HEK293 (cell line): ENCODE measurements at regions not wholly inside any gene's neighbourhood (a gene's known extent, or its start where the extent isn't known, plus 50 kb on each side); places are given as distances from the start of the nearest gene placed in this dataset.

Source experiments
- CTCF ChIA-PET: fragments of 350-600 bp; formaldehyde crosslinking; extraction: SDS; loops from one replicate; lab custom pipeline; 2021; ENCODE audit warnings: antibody characterized with exemption; lab: Yijun Ruan, JAX
- POLR2A ChIA-PET: fragments of 300-600 bp; formaldehyde crosslinking; extraction: SDS; loops from one replicate; lab custom pipeline; 2020; ENCODE audit warnings: antibody characterized with exemption, inconsistent platforms; lab: Yijun Ruan, JAX
- H3K27ac ChIP-seq: fragments of 200-500 bp; sonication (Bioruptor generic); 2 replicates; pipeline ENCODE4 v1.5.1; 2014; ENCODE audit warnings: low read depth, low read length, control low read depth, inconsistent platforms; ENCODE audit errors: extremely low read depth
- H3K36me3 ChIP-seq, 2 experiments: fragments of 200-500 bp in 1 of 2; sonication (Bioruptor generic) in 1 of 2; 1 replicate in 1 of 2; 2 replicates in 1 of 2; pipeline ENCODE4 v1.5.1; 2014 to 2017; ENCODE audit warnings: inconsistent platforms in 2 of 2, low read length in 2 of 2; ENCODE audit not compliant: control insufficient read depth in 2 of 2, insufficient read depth in 1 of 2
- H3K4me1 ChIP-seq: fragments of 200-500 bp; sonication (Bioruptor generic); 2 replicates; pipeline ENCODE4 v1.5.1; 2014; ENCODE audit warnings: mild to moderate bottlenecking, low read length, inconsistent platforms; ENCODE audit not compliant: control insufficient read depth, insufficient read depth
- H3K4me3 ChIP-seq: 2 replicates; pipeline ENCODE4 v1.5.1; 2011; ENCODE audit warnings: low read depth, mild to moderate bottlenecking, control low read depth, low read length, moderate library complexity
- H3K9me3 ChIP-seq: fragments of 200-500 bp; sonication (Bioruptor generic); 2 replicates; pipeline ENCODE4 v1.5.1; 2014; ENCODE audit warnings: low read depth, low read length, inconsistent platforms; ENCODE audit not compliant: control insufficient read depth, insufficient read depth
- FEZF1 ChIP-seq: fragments of 450-650 bp; formaldehyde crosslinking; IDR thresholded peaks from 2 replicates; pipeline ENCODE4 v1.5.1; 2016; ENCODE audit warnings: missing biosample characterization, missing genetic modification characterization
- GLIS2 ChIP-seq: fragments of 450-650 bp; formaldehyde crosslinking; IDR thresholded peaks from 2 replicates; pipeline ENCODE4 v1.5.1; 2016; ENCODE audit warnings: missing biosample characterization, missing genetic modification characterization
- KLF16 ChIP-seq: fragments of 450-650 bp; formaldehyde crosslinking; IDR thresholded peaks from 2 replicates; pipeline ENCODE4 v1.5.1; 2017; ENCODE audit warnings: missing biosample characterization, missing genetic modification characterization
- MYNN ChIP-seq: fragments of 450-650 bp; formaldehyde crosslinking; IDR thresholded peaks from 2 replicates; pipeline ENCODE4 v1.5.1; 2016; ENCODE audit warnings: missing biosample characterization, missing genetic modification characterization, borderline replicate concordance
- WT1 ChIP-seq: fragments of 450-650 bp; formaldehyde crosslinking; IDR thresholded peaks from 2 replicates; pipeline ENCODE4 v1.5.1; 2016; ENCODE audit warnings: missing biosample characterization, missing genetic modification characterization
- ZBTB20 ChIP-seq: fragments of 450-650 bp; formaldehyde crosslinking; IDR thresholded peaks from 2 replicates; pipeline ENCODE4 v1.5.1; 2016; ENCODE audit warnings: missing biosample characterization, missing genetic modification characterization
- ZNF157 ChIP-seq: fragments of 450-650 bp; formaldehyde crosslinking; IDR thresholded peaks from 2 replicates; pipeline ENCODE4 v1.5.1; 2016; ENCODE audit warnings: missing biosample characterization, missing genetic modification characterization
- ZNF19 ChIP-seq: fragments of 450-650 bp; formaldehyde crosslinking; IDR thresholded peaks from 2 replicates; pipeline ENCODE4; 2016; ENCODE audit warnings: missing biosample characterization, missing genetic modification characterization, low read depth
- ZNF211 ChIP-seq: fragments of 450-650 bp; formaldehyde crosslinking; IDR thresholded peaks from 2 replicates; pipeline ENCODE4 v1.5.1; 2016; ENCODE audit warnings: low read depth, missing biosample characterization, missing genetic modification characterization
- ZNF214 ChIP-seq: fragments of 450-650 bp; formaldehyde crosslinking; IDR thresholded peaks from 2 replicates; pipeline ENCODE4 v1.5.1; 2017; ENCODE audit warnings: missing biosample characterization, mild to moderate bottlenecking, missing genetic modification characterization, borderline replicate concordance
- ZNF311 ChIP-seq: fragments of 450-650 bp; formaldehyde crosslinking; IDR thresholded peaks from 2 replicates; pipeline ENCODE4 v1.5.1; 2017; ENCODE audit warnings: missing biosample characterization, missing genetic modification characterization, borderline replicate concordance
- ZNF341 ChIP-seq: fragments of 450-650 bp; formaldehyde crosslinking; IDR thresholded peaks from 2 replicates; pipeline ENCODE4; 2016; ENCODE audit warnings: low read depth, missing biosample characterization, missing genetic modification characterization
- ZNF391 ChIP-seq: fragments of 450-650 bp; formaldehyde crosslinking; IDR thresholded peaks from 2 replicates; pipeline ENCODE4 v1.5.1; 2016; ENCODE audit warnings: low read depth, missing biosample characterization, missing genetic modification characterization, borderline replicate concordance
- ZNF514 ChIP-seq: fragments of 450-650 bp; formaldehyde crosslinking; IDR thresholded peaks from 2 replicates; pipeline ENCODE4 v1.5.1; 2016; ENCODE audit warnings: missing biosample characterization, missing genetic modification characterization
- ZNF555 ChIP-seq: fragments of 450-650 bp; formaldehyde crosslinking; conservative IDR thresholded peaks from 2 replicates; pipeline ENCODE4 v1.5.1; 2017; ENCODE audit warnings: missing biosample characterization, mild to moderate bottlenecking, missing genetic modification characterization, inconsistent platforms
- ZNF660 ChIP-seq: fragments of 450-650 bp; IDR thresholded peaks from 2 replicates; pipeline ENCODE4 v1.5.1; 2018; ENCODE audit warnings: missing biosample characterization, mild to moderate bottlenecking, missing genetic modification characterization
- ZNF664 ChIP-seq: fragments of 450-650 bp; formaldehyde crosslinking; IDR thresholded peaks from 2 replicates; pipeline ENCODE4 v1.5.1; 2016; ENCODE audit warnings: missing biosample characterization, missing genetic modification characterization
- ZNF76 ChIP-seq: fragments of 450-650 bp; formaldehyde crosslinking; IDR thresholded peaks from 2 replicates; pipeline ENCODE4; 2016; ENCODE audit warnings: low read depth, missing biosample characterization, missing genetic modification characterization, borderline replicate concordance
- ZXDB ChIP-seq: fragments of 450-650 bp; formaldehyde crosslinking; IDR thresholded peaks from 2 replicates; pipeline ENCODE4 v1.5.1; 2016; ENCODE audit warnings: missing biosample characterization, missing genetic modification characterization
- TF ChIP-seq, protein P1 (sequence below): fragments of 450-650 bp; formaldehyde crosslinking; IDR thresholded peaks from 2 replicates; pipeline ENCODE4 v1.5.1; 2016; ENCODE audit warnings: missing biosample characterization, missing genetic modification characterization
- TF ChIP-seq, protein P2 (sequence below): fragments of 450-650 bp; formaldehyde crosslinking; IDR thresholded peaks from 2 replicates; pipeline ENCODE4 v1.5.1; 2017; ENCODE audit warnings: missing biosample characterization, missing genetic modification characterization
- TF ChIP-seq, protein P3 (sequence below): fragments of 450-650 bp; formaldehyde crosslinking; IDR thresholded peaks from 2 replicates; pipeline ENCODE4 v1.5.1; 2016; ENCODE audit warnings: missing biosample characterization, missing genetic modification characterization
- TF ChIP-seq, protein P4 (sequence below): fragments of 450-650 bp; formaldehyde crosslinking; IDR thresholded peaks from 2 replicates; pipeline ENCODE4 v1.5.1; 2016; ENCODE audit warnings: missing biosample characterization, missing genetic modification characterization

DNA sequence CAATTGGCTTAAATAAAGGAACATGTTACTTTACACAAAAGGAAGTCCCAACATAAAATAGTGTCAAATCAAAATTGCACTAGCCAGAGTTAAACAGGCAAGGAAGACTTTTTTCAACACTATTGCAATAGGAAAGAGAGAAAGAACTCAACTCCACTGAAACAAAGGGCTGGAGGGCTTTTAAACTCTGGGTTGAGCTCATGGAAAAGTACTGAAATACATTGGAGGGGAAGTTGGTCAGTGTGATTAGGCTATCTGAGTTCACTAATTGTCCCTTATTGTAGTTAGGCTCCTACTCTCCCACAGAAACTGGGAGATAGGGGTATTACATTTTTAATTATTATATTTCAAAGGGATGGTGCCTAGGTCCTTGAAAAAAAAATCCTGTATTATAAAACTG lies 491.2 kb upstream of the LCORL start:
- no peak overlapping the region for H3K27ac ChIP-seq
- no peaks in the 10 kb centered on the region for H3K36me3 ChIP-seq
- CTCF ChIA-PET, result no interaction called here
- H3K4me1 ChIP-seq, result no peaks in the 10 kb centered on the region
- no peak overlapping the region for H3K4me3 ChIP-seq
- TF ChIP-seq ZNF214 (tag by site-specific recombination), result no peak
- no peak for TF ChIP-seq KLF16
- TF ChIP-seq ZNF19, result no peak
- no peak for TF ChIP-seq ZNF660 (tag by site-specific recombination)
- TF ChIP-seq, protein P1, sequence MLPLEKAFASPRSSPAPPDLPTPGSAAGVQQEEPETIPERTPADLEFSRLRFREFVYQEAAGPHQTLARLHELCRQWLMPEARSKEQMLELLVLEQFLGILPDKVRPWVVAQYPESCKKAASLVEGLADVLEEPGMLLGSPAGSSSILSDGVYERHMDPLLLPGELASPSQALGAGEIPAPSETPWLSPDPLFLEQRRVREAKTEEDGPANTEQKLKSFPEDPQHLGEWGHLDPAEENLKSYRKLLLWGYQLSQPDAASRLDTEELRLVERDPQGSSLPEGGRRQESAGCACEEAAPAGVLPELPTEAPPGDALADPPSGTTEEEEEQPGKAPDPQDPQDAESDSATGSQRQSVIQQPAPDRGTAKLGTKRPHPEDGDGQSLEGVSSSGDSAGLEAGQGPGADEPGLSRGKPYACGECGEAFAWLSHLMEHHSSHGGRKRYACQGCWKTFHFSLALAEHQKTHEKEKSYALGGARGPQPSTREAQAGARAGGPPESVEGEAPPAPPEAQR (tag by site-specific recombination), result no peak
- POLR2A ChIA-PET, result no interaction called here
- no peaks in the 10 kb centered on the region for H3K9me3 ChIP-seq

DNA sequence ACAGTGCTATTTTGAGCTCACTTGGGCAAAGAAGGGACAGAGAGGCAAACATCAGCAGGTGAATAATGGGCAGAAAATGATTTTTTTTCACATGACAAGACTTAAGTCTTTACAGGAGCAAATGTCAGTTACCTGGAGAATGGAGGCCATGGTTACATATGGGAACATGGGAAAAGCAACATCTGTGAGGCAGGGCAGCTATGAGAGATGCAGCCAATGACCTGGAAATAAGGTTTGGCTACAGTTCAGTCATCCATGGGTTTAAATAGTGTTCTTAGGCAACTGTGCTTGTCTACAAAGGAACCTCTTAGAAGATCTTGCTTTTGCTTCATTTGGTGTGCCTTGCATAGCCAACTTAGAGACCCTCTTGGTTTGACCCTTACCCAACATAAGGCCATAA lies 490.2 kb upstream of the LCORL start:
- H3K36me3 ChIP-seq, result no peaks in the 10 kb centered on the region
- no peaks in the 10 kb centered on the region for H3K9me3 ChIP-seq
- H3K4me1 ChIP-seq, result no peaks in the 10 kb centered on the region
- CTCF ChIA-PET, result interaction anchor here (0.7 kb wide), 1 partner anchor 267 kb away, joined by 3 read pairs; no protein-coding TSS in a partner anchor
- POLR2A ChIA-PET, result no interaction called here
- no peak overlapping the region for H3K27ac ChIP-seq
- no peak overlapping the region for H3K4me3 ChIP-seq
- no peak for TF ChIP-seq GLIS2 (tag by site-specific recombination)
- no peak for TF ChIP-seq ZNF76 (tag by site-specific recombination)
- no peak for TF ChIP-seq MYNN (tag by site-specific recombination)

DNA sequence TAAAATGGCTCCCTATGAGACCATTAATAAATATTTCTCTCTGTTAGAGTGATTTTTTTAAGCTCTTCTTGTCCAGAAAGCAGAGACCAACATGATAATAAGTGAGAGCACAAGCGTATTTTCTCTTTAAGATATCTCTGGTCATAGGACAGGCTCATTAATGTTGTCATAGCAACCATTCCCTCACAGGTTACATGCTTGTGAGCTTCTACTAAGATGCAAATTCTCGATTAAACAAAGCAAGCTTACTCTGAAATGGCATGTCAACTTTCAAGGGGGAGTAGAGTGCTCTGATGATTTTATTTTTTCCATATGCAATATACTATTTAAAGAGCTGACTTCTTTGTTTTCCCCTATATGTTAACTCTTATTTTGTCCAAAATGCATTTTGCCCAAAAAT lies 487.2 kb upstream of the LCORL start:
- TF ChIP-seq ZNF341, result no peak
- TF ChIP-seq ZNF555, result no peak
- TF ChIP-seq ZNF664, result no peak
- TF ChIP-seq ZBTB20 (tag by site-specific recombination), result no peak
- TF ChIP-seq ZXDB (tag by site-specific recombination), result no peak
- TF ChIP-seq, protein P2, sequence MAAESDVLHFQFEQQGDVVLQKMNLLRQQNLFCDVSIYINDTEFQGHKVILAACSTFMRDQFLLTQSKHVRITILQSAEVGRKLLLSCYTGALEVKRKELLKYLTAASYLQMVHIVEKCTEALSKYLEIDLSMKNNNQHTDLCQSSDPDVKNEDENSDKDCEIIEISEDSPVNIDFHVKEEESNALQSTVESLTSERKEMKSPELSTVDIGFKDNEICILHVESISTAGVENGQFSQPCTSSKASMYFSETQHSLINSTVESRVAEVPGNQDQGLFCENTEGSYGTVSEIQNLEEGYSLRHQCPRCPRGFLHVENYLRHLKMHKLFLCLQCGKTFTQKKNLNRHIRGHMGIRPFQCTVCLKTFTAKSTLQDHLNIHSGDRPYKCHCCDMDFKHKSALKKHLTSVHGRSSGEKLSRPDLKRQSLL, result no peak
- no peak for TF ChIP-seq ZNF514 (tag by site-specific recombination)
- no peak for TF ChIP-seq WT1 (tag by site-specific recombination)
- TF ChIP-seq ZNF311, result no peak
- TF ChIP-seq FEZF1 (tag by site-specific recombination), result no peak
- TF ChIP-seq, protein P3, sequence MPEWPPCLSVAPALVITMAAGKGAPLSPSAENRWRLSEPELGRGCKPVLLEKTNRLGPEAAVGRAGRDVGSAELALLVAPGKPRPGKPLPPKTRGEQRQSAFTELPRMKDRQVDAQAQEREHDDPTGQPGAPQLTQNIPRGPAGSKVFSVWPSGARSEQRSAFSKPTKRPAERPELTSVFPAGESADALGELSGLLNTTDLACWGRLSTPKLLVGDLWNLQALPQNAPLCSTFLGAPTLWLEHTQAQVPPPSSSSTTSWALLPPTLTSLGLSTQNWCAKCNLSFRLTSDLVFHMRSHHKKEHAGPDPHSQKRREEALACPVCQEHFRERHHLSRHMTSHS (tag by site-specific recombination), result no peak
- no peak for TF ChIP-seq ZNF211
- TF ChIP-seq ZNF157 (tag by site-specific recombination), result no peak
- no peak for TF ChIP-seq ZNF391 (tag by site-specific recombination)
- TF ChIP-seq, protein P4, sequence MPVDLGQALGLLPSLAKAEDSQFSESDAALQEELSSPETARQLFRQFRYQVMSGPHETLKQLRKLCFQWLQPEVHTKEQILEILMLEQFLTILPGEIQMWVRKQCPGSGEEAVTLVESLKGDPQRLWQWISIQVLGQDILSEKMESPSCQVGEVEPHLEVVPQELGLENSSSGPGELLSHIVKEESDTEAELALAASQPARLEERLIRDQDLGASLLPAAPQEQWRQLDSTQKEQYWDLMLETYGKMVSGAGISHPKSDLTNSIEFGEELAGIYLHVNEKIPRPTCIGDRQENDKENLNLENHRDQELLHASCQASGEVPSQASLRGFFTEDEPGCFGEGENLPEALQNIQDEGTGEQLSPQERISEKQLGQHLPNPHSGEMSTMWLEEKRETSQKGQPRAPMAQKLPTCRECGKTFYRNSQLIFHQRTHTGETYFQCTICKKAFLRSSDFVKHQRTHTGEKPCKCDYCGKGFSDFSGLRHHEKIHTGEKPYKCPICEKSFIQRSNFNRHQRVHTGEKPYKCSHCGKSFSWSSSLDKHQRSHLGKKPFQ (tag by site-specific recombination), result no peak
- CTCF ChIA-PET, result no interaction called here

More for the DNA sequence above, 487.2 kb upstream of the LCORL start:
- Histone ChIP-seq H3K36me3 (no peaks in the 10 kb centered on the region), H3K4me1 (no peaks in the 10 kb centered on the region), H3K9me3 (no peaks in the 10 kb centered on the region), H3K27ac (no peak overlapping the region), H3K4me3 (no peak overlapping the region)
- POLR2A ChIA-PET, result no interaction called here
